HCT116 (cell line): ENCODE measurements at regions not wholly inside any gene's neighbourhood (a gene's known extent, or its start where the extent isn't known, plus 50 kb on each side); places are given as distances from the start of the nearest gene placed in this dataset.

Experiments
- ATAC-seq: fragments of 200-7000 bp; cut with Tn5 transposase; 2 replicates; pipeline ENCODE4 v1.9.1; 2020; ENCODE audit warnings: mild to moderate bottlenecking, moderate library complexity
- BruUV-seq: library from RNA; stranded (reverse); fragments of 400-500 nt; replicated peaks from 2 replicates; lab custom pipeline; 2021; lab: Mats Ljungman, UMichigan
- CTCF ChIA-PET: fragments of 300-600 bp; sonication (Branson Sonifier 250); formaldehyde crosslinking; loops from one replicate; lab custom pipeline; 2021; ENCODE audit warnings: antibody characterized with exemption; lab: Charles Lee
- POLR2A ChIA-PET: fragments of 300-600, 350-600 bp; sonication (Branson Sonifier 250); formaldehyde crosslinking; loops from one replicate; lab custom pipeline; 2021; ENCODE audit warnings: antibody characterized with exemption; lab: Charles Lee
- RAD21 ChIA-PET, 2 experiments: fragments of 300-600 bp; sonication (Branson Sonifier 250); formaldehyde crosslinking; loops; one replicate each; lab custom pipeline; 2023; ENCODE audit warnings: low total read pairs in 2 of 2; ENCODE audit not compliant: uncharacterized antibody in 2 of 2, unreplicated experiment in 2 of 2, low non-redundant PET in 1 of 2; lab: Charles Lee
- DNase-seq: peaks from one replicate; pipeline ENCODE4 v3.0.0-alpha.2; 2010; ENCODE audit warnings: low read depth, low spot score
- H2AFZ ChIP-seq: fragments of 200-600 bp; shearing (Covaris generic), sonication (generic); 2 replicates; pipeline ENCODE4 v1.6.1; 2017; ENCODE audit warnings: low read depth, mixed run types, mixed read lengths, antibody characterized with exemption, low read length; ENCODE audit not compliant: poor library complexity, severe bottlenecking
- H3K27ac ChIP-seq: 2 replicates; pipeline ENCODE4 v1.5.1; 2012; ENCODE audit warnings: low read depth, low read length
- H3K27me3 ChIP-seq: fragments of 200-600 bp; sonication (generic); 2 replicates; pipeline ENCODE4 v1.6.1; 2016; ENCODE audit warnings: mixed run types, low read length, mixed read lengths; ENCODE audit not compliant: insufficient read depth
- H3K36me3 ChIP-seq, 2 experiments: fragments of 200-500 bp in 1 of 2; fragments of 200-600 bp in 1 of 2; sonication (Bioruptor generic) in 1 of 2; sonication (generic) in 1 of 2; 2 replicates each; pipeline versions ENCODE4 v1.5.1 to v1.6.1; 2014 to 2016; ENCODE audit warnings: low read length in 2 of 2, inconsistent platforms in 1 of 2, mixed read lengths in 1 of 2, mixed run types in 1 of 2; ENCODE audit not compliant: insufficient read depth in 2 of 2, control insufficient read depth in 1 of 2
- H3K4me1 ChIP-seq, 2 experiments: fragments of 200-600 bp in 1 of 2; sonication (generic) in 1 of 2; 2 replicates each; pipeline versions ENCODE4 v1.5.1 to v1.6.1; 2012 to 2017; ENCODE audit warnings: low read length in 2 of 2, inconsistent platforms in 1 of 2, mild to moderate bottlenecking in 1 of 2, mixed read lengths in 1 of 2, mixed run types in 1 of 2, moderate library complexity in 1 of 2; ENCODE audit not compliant: insufficient read depth in 2 of 2, control insufficient read depth in 1 of 2
- H3K4me2 ChIP-seq: fragments of 200-600 bp; sonication (generic); 2 replicates; pipeline ENCODE4 v1.6.1; 2017; ENCODE audit warnings: mixed run types, low read length, mixed read lengths
- H3K4me3 ChIP-seq, 2 experiments: fragments of 200-600 bp in 1 of 2; sonication (generic) in 1 of 2; replicated peaks in 1 of 2; 2 replicates each; pipeline ENCODE4 v1.5.1; 2011 to 2016; ENCODE audit warnings: low read length in 2 of 2, control low read depth in 1 of 2, low read depth in 1 of 2, mild to moderate bottlenecking in 1 of 2, mixed read lengths in 1 of 2, mixed run types in 1 of 2
- H3K79me2 ChIP-seq: fragments of 200-600 bp; sonication (generic); 2 replicates; pipeline ENCODE4 v1.6.1; 2017; ENCODE audit warnings: mild to moderate bottlenecking, mixed run types, low read length, moderate library complexity, mixed read lengths; ENCODE audit not compliant: insufficient read depth
- H3K9ac ChIP-seq: fragments of 200-600 bp; sonication (generic); 2 replicates; pipeline ENCODE4 v1.6.1; 2016; ENCODE audit warnings: low read length, mixed read lengths
- H3K9me2 ChIP-seq: fragments of 200-600 bp; sonication (generic), shearing (Covaris generic); 2 replicates; pipeline ENCODE4 v1.6.1; 2017; ENCODE audit warnings: mixed run types, mild to moderate bottlenecking, moderate library complexity; ENCODE audit not compliant: insufficient read depth
- H3K9me3 ChIP-seq, 2 experiments: fragments of 200-500 bp in 1 of 2; fragments of 200-600 bp in 1 of 2; sonication (Bioruptor generic) in 1 of 2; sonication (generic) in 1 of 2; 2 replicates each; pipeline ENCODE4 v1.6.1; 2014 to 2017; ENCODE audit warnings: low read length in 2 of 2, mixed read lengths in 2 of 2, inconsistent platforms in 1 of 2, low read depth in 1 of 2, mild to moderate bottlenecking in 1 of 2, mixed run types in 1 of 2, moderate library complexity in 1 of 2; ENCODE audit not compliant: control insufficient read depth in 1 of 2, insufficient read depth in 1 of 2
- H4K20me1 ChIP-seq: fragments of 200-600 bp; sonication (generic), shearing (Covaris generic); 2 replicates; pipeline ENCODE4 v1.6.1; 2017; ENCODE audit warnings: mixed run types, mild to moderate bottlenecking, moderate library complexity; ENCODE audit not compliant: insufficient read depth
- CBX3 ChIP-seq: IDR thresholded peaks from 2 replicates; pipeline ENCODE4 v1.6.1; 2012; ENCODE audit warnings: low read depth
- CEBPB ChIP-seq: IDR thresholded peaks from 2 replicates; pipeline ENCODE4 v1.6.1; 2012; ENCODE audit warnings: low read depth
- EGR1 ChIP-seq: IDR thresholded peaks from 2 replicates; pipeline ENCODE4 v1.6.1; 2012; ENCODE audit warnings: low read depth
- ELF1 ChIP-seq: IDR thresholded peaks from 2 replicates; pipeline ENCODE4 v1.6.1; 2012; ENCODE audit warnings: low read depth, borderline replicate concordance
- EZH2 ChIP-seq: fragments of 200-600 bp; sonication (generic); IDR thresholded peaks from 2 replicates; pipeline ENCODE4 v1.6.1; 2017; ENCODE audit warnings: antibody characterized with exemption, mixed run types
- FOSL1 ChIP-seq: IDR thresholded peaks from 2 replicates; pipeline ENCODE4 v1.6.1; 2012; ENCODE audit warnings: low read depth
- JUND ChIP-seq: IDR thresholded peaks from 2 replicates; pipeline ENCODE4 v1.6.1; 2012
- POLR2A ChIP-seq: IDR thresholded peaks from 2 replicates; pipeline ENCODE4 v1.7.0; 2011; ENCODE audit warnings: borderline replicate concordance; ENCODE audit not compliant: insufficient read depth, insufficient read length; ENCODE audit errors: extremely low read depth
- POLR2AphosphoS5 ChIP-seq: IDR thresholded peaks from 2 replicates; pipeline ENCODE4 v1.6.1; 2011; ENCODE audit warnings: mild to moderate bottlenecking, low read depth, low read length, moderate library complexity
- SP1 ChIP-seq: IDR thresholded peaks from 2 replicates; pipeline ENCODE4 v1.6.1; 2012; ENCODE audit warnings: low read depth
- SRF ChIP-seq: IDR thresholded peaks from 2 replicates; pipeline ENCODE4 v1.6.1; 2012; ENCODE audit warnings: low read depth
- TCF7L2 ChIP-seq: IDR thresholded peaks from 2 replicates; pipeline ENCODE4 v1.7.0; 2011; ENCODE audit warnings: borderline replicate concordance, inconsistent platforms; ENCODE audit not compliant: insufficient read depth, insufficient read length; ENCODE audit errors: extremely low read depth
- YY1 ChIP-seq: IDR thresholded peaks from 2 replicates; pipeline ENCODE4 v1.6.1; 2011; ENCODE audit warnings: low read length, low read depth, moderate library complexity, mild to moderate bottlenecking; ENCODE audit not compliant: insufficient replicate concordance; ENCODE audit errors: extremely low read depth
- ZFX ChIP-seq: fragments of 450-650 bp; IDR thresholded peaks from 2 replicates; pipeline ENCODE4 v1.6.1; 2017
- ZNF274 ChIP-seq: fragments of 200-500 bp; sonication (Bioruptor generic); IDR thresholded peaks from 2 replicates; pipeline ENCODE4 v1.6.1; 2014; ENCODE audit warnings: mild to moderate bottlenecking, low read depth, low read length, inconsistent platforms
- intact Hi-C: fragments of 100-400 bp; cut with micrococcal nuclease; formaldehyde crosslinking; loops from 2 replicates; pipeline ENCODE4 v1.10.0; 2022
- TF ChIP-seq, protein P1 (sequence below): IDR thresholded peaks from 2 replicates; pipeline ENCODE4 v1.6.1; 2012; ENCODE audit warnings: low read depth
- TF ChIP-seq, protein P2 (sequence below): IDR thresholded peaks from 2 replicates; pipeline ENCODE4 v1.6.1; 2012
- TF ChIP-seq, protein P3 (sequence below): IDR thresholded peaks from 2 replicates; pipeline ENCODE4 v1.6.1; 2011; ENCODE audit warnings: mild to moderate bottlenecking, low read length, moderate library complexity; ENCODE audit not compliant: insufficient replicate concordance; ENCODE audit errors: extremely low read depth
- TF ChIP-seq, protein P4 (sequence below): IDR thresholded peaks from 2 replicates; pipeline ENCODE4 v1.6.1; 2012

DNA sequence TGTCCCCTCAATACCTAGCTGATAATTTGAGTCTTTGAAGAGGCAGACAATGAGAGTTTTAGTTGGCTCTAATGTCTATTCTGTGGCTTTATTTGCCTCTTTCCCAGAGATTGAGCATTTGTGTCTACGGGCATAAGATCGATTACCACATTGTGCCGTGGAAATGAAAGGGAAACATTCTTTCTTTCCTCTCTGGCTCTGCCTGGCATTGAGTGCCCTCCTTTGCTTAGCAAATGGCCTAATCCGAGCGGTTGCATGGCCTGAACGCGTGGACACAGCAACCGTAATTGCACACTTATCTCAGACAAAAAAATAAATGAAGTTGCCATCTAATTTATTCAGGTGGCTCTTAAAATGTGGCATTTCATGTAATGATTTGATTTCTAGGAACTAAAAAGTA lies 247.9 kb downstream of the ADGRL2 start:
- Histone ChIP-seq H3K27ac (no peak overlapping the region), H3K36me3 (no peaks in the 10 kb centered on the region), H3K4me2 (no peak overlapping the region), H3K9ac (no peak overlapping the region), H3K79me2 (no peaks in the 10 kb centered on the region), H3K4me3 (no peak overlapping the region), H3K9me3 (no peaks in the 10 kb centered on the region), H4K20me1 (no peaks in the 10 kb centered on the region), H3K9me2 (no peaks in the 10 kb centered on the region), H3K4me1 (no peaks in the 10 kb centered on the region), H2AFZ (no peak overlapping the region), H3K27me3 (no peaks in the 10 kb centered on the region)
- ChIA-PET POLR2A (no interaction called here), RAD21 (no interaction called here), CTCF (no interaction called here)
- ATAC-seq = no peak
- BruUV-seq = no TSS peak
- intact Hi-C loops = no loop called here
- no peak for DNase-seq
- TF ChIP-seq CBX3 (no peak), ELF1 (no peak), EZH2 (no peak), ZNF274 (no peak), CEBPB (no peak), ZFX (no peak), POLR2AphosphoS5 (no peak), EGR1 (no peak), SRF (no peak), POLR2A (no peak), JUND (no peak), SP1 (no peak), YY1 (no peak), TCF7L2 (no peak), FOSL1 (no peak)
- TF ChIP-seq, protein P1, sequence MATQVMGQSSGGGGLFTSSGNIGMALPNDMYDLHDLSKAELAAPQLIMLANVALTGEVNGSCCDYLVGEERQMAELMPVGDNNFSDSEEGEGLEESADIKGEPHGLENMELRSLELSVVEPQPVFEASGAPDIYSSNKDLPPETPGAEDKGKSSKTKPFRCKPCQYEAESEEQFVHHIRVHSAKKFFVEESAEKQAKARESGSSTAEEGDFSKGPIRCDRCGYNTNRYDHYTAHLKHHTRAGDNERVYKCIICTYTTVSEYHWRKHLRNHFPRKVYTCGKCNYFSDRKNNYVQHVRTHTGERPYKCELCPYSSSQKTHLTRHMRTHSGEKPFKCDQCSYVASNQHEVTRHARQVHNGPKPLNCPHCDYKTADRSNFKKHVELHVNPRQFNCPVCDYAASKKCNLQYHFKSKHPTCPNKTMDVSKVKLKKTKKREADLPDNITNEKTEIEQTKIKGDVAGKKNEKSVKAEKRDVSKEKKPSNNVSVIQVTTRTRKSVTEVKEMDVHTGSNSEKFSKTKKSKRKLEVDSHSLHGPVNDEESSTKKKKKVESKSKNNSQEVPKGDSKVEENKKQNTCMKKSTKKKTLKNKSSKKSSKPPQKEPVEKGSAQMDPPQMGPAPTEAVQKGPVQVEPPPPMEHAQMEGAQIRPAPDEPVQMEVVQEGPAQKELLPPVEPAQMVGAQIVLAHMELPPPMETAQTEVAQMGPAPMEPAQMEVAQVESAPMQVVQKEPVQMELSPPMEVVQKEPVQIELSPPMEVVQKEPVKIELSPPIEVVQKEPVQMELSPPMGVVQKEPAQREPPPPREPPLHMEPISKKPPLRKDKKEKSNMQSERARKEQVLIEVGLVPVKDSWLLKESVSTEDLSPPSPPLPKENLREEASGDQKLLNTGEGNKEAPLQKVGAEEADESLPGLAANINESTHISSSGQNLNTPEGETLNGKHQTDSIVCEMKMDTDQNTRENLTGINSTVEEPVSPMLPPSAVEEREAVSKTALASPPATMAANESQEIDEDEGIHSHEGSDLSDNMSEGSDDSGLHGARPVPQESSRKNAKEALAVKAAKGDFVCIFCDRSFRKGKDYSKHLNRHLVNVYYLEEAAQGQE = no peak
- TF ChIP-seq, protein P2, sequence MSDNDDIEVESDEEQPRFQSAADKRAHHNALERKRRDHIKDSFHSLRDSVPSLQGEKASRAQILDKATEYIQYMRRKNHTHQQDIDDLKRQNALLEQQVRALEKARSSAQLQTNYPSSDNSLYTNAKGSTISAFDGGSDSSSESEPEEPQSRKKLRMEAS = no peak
- TF ChIP-seq, protein P3, sequence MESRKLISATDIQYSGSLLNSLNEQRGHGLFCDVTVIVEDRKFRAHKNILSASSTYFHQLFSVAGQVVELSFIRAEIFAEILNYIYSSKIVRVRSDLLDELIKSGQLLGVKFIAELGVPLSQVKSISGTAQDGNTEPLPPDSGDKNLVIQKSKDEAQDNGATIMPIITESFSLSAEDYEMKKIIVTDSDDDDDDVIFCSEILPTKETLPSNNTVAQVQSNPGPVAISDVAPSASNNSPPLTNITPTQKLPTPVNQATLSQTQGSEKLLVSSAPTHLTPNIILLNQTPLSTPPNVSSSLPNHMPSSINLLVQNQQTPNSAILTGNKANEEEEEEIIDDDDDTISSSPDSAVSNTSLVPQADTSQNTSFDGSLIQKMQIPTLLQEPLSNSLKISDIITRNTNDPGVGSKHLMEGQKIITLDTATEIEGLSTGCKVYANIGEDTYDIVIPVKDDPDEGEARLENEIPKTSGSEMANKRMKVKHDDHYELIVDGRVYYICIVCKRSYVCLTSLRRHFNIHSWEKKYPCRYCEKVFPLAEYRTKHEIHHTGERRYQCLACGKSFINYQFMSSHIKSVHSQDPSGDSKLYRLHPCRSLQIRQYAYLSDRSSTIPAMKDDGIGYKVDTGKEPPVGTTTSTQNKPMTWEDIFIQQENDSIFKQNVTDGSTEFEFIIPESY = no peak
- TF ChIP-seq, protein P4, sequence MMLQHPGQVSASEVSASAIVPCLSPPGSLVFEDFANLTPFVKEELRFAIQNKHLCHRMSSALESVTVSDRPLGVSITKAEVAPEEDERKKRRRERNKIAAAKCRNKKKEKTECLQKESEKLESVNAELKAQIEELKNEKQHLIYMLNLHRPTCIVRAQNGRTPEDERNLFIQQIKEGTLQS = no peak
